ENCODE measurements at regions not wholly inside any gene's neighbourhood (a gene's known extent, or its start where the extent isn't known, plus 50 kb on each side); places are given as distances from the start of the nearest gene placed in this dataset.

DNA sequence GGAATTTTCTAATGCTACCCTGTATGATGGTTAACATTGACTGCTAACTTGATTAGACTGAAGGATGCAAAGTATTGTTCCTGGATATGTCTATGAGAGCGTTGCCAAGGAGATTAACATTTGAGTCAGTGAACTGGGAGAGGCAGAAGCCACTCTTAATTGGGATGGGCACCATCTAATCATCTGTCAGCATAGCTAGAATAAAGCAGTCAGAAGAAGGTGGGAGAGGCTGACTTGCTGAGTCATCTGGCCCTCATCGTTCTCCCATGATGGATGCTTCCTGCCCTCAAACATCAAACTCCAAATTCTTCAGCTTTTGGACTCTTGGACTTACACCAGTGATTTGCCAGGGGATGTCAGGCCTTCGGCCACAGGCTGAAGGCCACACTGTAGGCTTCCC lies 878.5 kb downstream of the PCDH7 start:
- Histone ChIP-seq H3K9me3 (no peaks in the 10 kb centered on the region), H3K4me1 (no peaks in the 10 kb centered on the region)

DNA sequence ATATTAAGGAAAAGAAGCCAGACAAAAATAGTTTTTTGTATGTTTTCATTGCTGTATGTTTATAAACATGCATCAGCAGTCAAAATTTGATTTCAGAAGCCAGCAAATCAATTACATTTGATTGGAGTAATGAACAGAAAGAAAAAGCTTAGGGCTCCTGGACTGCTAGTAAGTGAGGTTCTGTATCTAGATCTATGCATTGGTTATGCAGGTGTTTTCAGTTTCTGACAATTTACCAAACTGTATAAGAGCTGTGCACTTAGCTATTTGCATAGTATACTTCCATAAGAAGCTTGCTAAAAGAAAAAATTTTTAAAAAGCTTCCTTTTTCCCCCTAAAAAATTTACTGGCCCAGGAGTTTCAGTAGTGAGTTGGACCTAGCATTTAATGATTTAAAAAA lies 881.6 kb downstream of the PCDH7 start:
- intact Hi-C loops (cut with DNase I), result no loop called here
- Histone ChIP-seq H3K4me1 (no peaks in the 10 kb centered on the region), H3K36me3 (no peaks in the 10 kb centered on the region), H3K27ac (no peak overlapping the region), H3K27me3 (no peaks in the 10 kb centered on the region), H3K9me3 (no peaks in the 10 kb centered on the region), H3K4me3 (no peak overlapping the region)
- no peak for DNase-seq
- TF ChIP-seq, protein P1, sequence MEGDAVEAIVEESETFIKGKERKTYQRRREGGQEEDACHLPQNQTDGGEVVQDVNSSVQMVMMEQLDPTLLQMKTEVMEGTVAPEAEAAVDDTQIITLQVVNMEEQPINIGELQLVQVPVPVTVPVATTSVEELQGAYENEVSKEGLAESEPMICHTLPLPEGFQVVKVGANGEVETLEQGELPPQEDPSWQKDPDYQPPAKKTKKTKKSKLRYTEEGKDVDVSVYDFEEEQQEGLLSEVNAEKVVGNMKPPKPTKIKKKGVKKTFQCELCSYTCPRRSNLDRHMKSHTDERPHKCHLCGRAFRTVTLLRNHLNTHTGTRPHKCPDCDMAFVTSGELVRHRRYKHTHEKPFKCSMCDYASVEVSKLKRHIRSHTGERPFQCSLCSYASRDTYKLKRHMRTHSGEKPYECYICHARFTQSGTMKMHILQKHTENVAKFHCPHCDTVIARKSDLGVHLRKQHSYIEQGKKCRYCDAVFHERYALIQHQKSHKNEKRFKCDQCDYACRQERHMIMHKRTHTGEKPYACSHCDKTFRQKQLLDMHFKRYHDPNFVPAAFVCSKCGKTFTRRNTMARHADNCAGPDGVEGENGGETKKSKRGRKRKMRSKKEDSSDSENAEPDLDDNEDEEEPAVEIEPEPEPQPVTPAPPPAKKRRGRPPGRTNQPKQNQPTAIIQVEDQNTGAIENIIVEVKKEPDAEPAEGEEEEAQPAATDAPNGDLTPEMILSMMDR (IDR thresholded peaks at IDR 0.05), result no peak
- no peak for ATAC-seq

More for the DNA sequence above, 878.5 kb downstream of the PCDH7 start:
- Histone ChIP-seq H3K27me3 (no peaks in the 10 kb centered on the region), H3K4me3 (no peak overlapping the region), H3K27ac (no peak overlapping the region), H3K36me3 (no peaks in the 10 kb centered on the region)
- 72 to 80% methylated on average over 3 of the region's 3 CpGs for WGBS, 2 donors
- TF ChIP-seq, protein P1 (IDR thresholded peaks at IDR 0.05), result no peak
- DNase-seq (no peak), ATAC-seq (no peak)
- intact Hi-C loops (cut with DNase I), result no loop called here

- Histone ChIP-seq H3K4me3 (no peak overlapping the region), H3K9me3 (no peaks in the 10 kb centered on the region), H3K27ac (no peak overlapping the region), H3K36me3 (no peaks in the 10 kb centered on the region), H3K4me1 (no peaks in the 10 kb centered on the region), H3K27me3 (no peaks in the 10 kb centered on the region)
- TF ChIP-seq, protein P1 (IDR thresholded peaks at IDR 0.05), result no peak
- WGBS, 2 donors, result 73 to 75% methylated on average over 7 of the region's 7 CpGs
- DNase-seq, result no peak
- intact Hi-C loops (cut with DNase I), result no loop called here
- ATAC-seq, result no peak
Measured at GRCh38 chr4:31613946-31614623, 893.9 kb downstream of the PCDH7 start.

- no peak for ATAC-seq
- intact Hi-C loops (cut with DNase I), result no loop called here
- DNase-seq, result no peak
- Histone ChIP-seq H3K27me3 (no peaks in the 10 kb centered on the region), H3K4me1 (no peaks in the 10 kb centered on the region), H3K27ac (no peak overlapping the region), H3K4me3 (no peak overlapping the region), H3K9me3 (no peaks in the 10 kb centered on the region), H3K36me3 (no peaks in the 10 kb centered on the region)
- TF ChIP-seq, protein P1 (IDR thresholded peaks at IDR 0.05), result no peak
- WGBS, 2 donors, result 76 to 79% methylated on average over 1 of the region's 1 CpG
Measured at GRCh38 chr4:31617667-31618066, 897.5 kb downstream of the PCDH7 start.
